GM19452 (cell line): ENCODE measurements at regions not wholly inside any gene's neighbourhood (a gene's known extent, or its start where the extent isn't known, plus 50 kb on each side); places are given as distances from the start of the nearest gene placed in this dataset.

Source experiments
- ATAC-seq: cut with Tn5 transposase; IDR thresholded peaks from one replicate; pipeline ENCODE4 v1.9.1; 2021; ENCODE audit not compliant: unreplicated experiment

DNA sequence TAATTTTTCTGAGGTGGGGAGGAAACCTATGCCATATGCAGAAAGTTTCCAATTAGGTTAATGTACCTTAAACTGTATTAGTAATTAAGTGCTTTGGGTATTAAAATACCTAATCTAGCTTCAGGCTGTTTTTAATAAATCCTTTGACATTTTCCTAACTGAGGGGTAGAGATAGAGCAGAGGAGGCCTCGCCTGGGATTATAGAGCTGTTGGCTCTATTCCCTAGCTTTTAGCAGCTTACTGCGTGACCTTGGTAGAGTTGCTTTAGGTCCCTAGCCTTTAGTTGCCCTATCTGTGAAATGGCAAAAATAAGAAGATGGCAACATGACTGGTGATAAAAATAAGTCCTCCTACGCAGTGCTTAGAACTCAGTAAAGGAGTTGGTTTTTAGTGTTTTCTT lies 621.0 kb downstream of the LMO4 start:
- no peak for ATAC-seq

DNA sequence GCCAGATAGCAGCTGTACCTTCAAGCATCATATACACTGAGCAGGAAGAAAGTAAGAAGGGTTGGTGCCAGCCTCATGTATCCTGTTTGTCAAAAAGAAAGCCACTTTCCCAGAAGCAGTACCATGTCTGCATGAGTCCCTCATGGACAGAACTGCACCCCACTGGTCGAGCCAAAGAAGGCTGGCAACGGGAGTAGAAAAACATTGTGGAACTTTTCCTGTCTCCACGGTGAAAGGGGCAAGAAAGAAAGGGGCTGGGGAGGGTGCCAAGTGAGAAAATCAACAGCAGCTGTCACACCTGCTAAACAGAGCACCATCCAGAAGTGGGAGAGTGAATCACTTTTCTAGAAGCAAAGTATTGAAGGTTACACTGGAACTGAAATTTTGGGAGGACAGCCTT lies 621.7 kb downstream of the LMO4 start:
- ATAC-seq, result no peak

DNA sequence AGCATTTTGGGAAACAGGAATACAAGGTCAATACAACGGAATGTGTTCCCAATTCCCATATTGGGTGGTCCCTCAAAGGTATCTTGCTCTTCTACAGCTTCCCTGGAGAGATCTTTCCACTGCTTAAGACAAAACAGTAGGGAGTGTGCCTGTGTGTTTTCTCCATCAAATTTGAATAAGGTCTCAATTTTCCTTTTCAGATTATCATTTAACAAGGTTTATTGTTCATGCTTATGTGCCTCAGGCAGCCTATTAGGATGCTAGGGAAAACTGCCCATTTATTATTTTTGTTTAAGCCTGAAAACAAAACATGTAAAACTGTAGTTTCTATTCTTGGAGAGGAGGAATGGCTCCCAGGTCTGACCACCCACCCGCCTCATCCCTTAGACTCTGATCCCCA lies 622.7 kb downstream of the LMO4 start:
- no peak for ATAC-seq

DNA sequence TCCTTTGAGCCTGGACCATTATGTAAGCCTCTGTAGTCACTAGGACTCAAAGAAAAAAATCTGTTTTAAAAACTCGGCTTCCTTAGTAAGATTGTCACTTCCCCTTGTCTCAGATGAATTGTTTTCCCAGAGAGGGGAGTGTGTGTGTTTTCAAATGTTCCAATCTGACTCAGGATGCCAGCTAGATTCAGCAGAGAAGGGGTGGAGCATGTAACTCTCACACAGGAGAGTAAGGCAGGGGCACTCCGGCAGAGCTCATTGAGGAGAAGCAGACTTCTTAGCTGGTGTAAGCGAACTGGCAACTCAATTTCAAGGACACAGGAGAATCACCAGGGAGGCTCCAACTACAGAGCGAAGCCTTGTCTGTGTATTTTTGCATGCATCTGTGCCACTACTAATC lies 623.2 kb downstream of the LMO4 start:
- ATAC-seq, result no peak

DNA sequence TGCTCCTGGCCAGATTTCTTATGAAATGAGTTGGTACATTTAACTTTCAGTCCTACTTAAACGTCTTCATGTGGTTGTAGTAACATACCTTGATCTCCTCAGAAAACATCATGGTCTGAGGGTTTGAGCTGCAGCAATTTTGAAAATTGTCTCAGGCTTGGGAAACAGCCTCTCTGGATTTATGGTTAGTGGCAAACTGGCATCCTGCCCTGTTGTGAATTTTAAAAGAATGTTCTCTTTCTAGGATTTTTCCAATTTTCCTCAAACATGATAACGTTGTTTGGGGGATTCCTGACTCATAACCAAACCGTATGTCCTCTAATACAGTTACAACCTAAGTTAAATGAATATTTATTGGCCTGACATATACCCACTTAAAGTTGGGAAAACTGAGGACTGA lies 624.4 kb downstream of the LMO4 start:
- ATAC-seq, result no peak

DNA sequence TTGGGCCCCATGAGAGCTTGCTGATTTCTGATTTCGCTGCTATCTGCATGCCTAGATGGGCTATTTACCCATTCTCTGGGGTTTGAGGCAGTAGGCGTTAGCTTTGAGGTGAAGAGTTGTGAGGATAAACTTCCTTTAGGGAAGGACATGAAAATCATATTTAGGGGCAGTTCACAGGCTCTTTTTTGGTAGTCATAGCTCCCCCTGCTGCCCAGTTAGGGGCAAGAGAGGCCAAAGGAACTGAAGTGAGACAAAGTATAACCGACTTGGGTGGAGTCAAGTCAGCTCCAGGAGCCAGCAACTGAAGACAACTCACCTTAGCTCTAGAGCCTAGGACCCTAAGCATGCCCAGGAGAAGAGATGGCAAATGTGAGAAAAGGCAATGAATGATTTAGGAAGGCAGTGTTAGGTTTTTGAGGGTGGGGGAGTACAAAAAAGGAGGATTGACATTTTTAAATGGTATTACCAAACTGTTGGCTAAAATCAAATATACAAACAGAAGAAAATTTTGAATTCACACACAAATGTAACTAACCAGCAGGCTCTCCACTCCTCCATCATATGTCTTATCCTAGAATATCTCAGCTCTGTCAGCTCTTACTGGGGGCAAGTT lies 625.2 kb downstream of the LMO4 start:
- peak; percentile 78 for ATAC-seq

DNA sequence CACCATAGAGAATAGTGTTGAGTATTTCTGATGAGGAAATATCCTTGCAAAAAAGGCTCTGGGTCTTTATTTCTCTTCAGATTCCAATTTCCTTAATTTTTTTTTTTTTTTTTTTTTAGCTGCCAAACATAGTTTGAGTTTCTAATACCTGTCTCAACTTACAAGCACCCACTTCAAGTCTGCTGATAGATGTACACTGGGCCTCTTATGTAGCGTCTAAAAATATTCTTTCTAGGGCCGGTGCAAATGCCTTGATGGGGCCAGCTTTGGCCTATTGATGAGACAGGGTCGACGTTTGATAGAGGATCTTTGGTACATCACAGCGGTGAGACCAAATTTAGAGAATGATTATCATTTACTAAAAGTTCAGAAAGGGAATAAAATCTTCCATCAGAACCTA lies 626.4 kb downstream of the LMO4 start:
- no peak for ATAC-seq

DNA sequence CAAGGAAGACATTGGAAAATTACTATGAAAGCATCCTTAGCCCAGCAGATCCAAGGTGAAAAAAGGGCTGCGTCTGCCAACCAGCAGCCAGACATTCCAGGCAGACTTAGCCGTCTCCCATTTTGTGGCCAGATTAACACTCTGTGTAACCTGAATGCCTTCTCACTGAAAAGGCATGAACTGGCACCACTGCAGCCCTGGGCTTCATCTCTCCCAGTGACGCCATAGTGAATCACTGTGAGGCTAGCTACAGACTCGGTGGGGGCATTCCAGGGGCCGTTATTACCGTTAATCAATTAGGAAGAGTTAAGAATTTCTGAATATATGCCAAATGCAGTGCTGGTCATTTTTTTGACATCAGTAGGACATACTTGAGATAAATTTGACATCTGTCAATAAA lies 627.4 kb downstream of the LMO4 start:
- no peak for ATAC-seq

DNA sequence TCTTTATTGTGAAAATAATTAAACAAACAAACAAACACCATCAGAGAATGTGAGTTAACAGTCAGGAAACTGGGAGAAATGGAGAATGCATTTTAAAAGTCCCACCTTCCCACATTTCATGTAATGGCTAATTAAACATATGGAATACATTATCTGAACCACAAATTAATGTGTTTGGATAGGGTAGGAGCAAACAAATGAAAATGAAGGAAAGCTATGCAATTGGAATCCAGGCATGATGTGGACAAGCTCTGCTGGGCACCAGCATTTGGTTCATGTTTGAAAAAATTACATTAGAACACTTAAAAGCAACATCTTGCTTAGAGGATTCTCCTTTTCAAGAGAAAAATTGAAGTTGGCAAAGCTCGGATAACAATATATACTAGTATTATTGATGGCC lies 628.1 kb downstream of the LMO4 start:
- no peak for ATAC-seq

DNA sequence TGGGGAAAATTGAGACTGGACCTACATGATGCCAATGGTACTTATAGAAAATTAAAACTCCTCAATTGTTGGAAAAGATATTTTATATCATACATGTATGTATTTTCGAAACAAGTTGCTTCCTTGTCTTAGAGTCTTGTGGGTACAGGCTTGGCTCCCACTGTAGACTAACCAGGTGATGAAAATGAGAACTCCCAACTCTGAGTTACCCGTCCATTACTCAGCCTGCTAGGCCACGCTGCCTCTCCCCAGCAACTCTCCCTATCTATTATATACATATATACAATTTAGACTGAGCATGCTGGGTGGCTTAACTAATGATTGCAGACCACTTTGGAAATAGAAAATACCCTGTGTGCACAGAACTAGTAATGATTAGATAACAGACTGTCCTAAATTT lies 628.7 kb downstream of the LMO4 start:
- ATAC-seq, result no peak

DNA sequence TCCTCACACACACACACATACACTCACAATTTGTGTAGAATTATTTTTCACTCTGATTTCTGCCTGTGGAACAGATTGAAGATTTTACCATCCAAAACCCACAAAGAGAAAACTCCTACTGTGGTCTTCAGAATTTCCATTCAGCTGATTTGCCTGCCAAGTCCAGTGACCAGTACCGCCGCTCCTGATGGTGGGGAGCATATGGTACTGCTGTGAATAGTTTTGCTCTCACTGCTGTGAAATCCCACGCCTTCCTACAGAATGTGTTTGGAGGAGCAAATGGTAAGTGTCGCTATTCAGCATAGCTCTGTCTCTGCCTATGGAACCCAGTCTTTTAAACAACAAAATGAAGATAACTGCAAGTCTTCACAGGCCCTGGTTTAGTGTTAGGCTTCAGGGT lies 629.5 kb downstream of the LMO4 start:
- no peak for ATAC-seq

DNA sequence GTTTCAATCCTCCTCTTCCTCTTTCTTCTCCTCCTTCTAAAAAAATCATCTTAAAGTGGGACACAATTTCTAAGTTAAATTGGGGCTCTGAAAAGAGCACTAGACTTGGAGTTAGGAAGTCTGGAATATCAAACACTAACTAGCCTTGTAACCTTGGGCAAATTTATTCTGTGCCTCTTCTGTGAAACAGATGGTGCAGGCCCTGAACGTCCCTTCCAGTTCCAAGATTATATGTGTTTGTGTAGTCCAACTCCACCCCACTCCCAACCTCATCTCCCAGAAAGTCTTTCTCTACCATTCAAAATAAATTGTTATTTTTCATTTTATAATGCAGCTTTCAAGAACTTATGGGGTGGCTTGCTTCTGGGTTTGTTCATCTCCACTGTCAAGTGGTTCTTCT lies 630.0 kb downstream of the LMO4 start:
- ATAC-seq, result no peak

DNA sequence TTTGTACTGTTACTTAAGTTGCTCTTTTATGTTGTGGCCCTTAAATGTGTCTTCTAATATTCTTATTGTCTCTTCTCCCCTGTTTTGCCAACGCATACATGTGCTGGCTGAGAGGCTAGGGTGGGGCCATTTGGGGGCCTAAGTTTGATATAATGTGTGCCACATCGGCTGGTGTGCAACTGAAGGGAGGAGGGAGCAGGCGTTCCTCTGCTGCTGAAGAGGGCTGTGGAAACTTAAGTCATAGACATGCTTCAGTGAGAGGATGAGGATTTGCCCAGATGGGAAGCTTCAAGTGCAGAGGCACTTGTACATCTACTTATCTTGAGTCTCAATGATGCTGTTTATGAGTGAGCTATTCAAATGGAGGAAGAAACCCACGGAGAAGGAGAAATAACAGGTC lies 630.6 kb downstream of the LMO4 start:
- ATAC-seq, result no peak

DNA sequence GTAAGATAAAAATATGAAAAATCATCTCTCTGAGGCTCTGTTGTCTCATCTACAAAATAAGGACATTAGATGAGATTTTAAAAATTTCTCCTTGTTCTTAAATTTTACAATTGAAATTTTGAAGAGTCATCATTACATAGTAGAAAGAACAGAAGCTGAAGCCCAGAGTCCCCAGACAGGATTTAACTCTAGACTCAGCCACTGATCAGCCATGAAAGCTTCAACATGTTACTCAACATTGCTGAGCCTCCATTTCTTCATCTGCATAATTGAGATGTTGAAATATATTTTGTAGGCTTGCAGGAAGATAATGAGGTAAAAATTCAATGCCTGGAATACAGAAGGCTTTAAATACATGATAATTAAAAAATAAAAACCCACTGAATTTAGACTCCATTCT lies 633.3 kb downstream of the LMO4 start:
- ATAC-seq, result no peak

DNA sequence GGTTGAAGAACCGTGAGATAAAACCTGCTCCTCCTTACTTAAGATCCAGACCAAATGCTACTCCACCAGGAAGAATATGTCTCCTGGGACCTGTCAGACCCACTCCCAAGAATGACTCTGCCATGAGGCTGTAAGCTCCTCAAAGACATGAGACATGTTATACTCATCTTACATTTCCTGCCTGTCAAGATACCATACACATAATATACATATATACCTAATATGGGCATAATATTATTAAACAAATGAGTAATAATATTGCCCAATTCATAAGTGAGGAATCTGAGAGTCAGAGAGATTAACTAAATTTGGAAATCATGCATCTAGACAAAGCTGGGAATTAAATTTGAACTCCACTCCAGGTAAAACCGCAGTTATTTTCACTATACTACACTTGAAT lies 634.9 kb downstream of the LMO4 start:
- ATAC-seq, result no peak

DNA sequence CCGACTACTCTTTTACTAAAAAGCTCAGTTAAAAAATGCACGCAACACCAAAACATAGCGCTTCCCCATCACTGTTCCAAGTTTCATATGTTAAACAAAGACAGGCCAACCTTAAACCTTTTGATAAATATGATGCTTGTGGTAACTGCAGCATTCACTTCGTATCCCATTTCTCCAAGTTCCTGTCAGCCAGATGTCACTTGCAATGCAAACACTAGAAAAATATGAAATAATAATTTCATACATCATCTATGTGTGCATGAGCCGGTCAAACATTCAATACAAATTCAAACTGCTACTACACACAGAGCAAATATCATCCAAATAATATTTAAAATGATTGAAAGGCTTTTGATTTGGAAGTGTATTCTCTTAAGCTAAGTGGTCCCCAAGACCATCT lies 636.5 kb downstream of the LMO4 start:
- no peak for ATAC-seq

DNA sequence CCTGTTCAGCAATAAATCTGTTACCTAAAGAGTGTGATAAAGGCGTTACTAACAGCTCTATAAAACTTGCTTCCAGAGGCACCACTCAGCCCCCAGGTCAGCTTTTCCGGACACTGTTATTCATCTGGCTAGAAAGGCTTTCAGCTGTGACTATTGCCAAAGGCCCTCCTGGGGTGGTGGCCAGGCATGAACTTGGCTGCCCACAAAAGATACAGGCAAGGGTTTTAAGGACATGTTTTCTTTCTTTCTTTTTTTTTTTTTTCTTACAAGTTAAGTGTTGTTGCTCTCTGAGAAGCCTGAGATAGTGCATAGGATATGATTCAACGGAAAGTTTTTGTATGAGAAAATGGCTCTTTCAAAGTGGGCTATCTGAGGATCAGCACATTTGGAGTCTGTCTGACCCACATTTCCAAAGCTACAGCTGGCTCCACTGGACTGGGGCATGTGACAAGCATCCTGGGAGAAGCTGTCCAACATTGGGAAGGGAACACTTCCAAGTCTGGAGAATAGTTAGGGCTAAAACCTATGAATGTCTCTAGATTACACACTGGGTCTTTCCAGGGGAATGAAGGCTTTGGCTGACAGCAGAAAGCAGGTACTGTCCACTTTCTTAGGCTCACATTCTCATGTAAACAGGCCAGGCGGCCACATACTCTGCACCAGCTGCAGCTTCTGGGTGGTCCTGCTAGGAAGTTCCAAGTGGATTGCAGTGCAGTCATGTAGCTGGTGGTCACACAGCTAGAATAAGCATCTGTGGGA lies 639.7 kb downstream of the LMO4 start:
- no peak for ATAC-seq

DNA sequence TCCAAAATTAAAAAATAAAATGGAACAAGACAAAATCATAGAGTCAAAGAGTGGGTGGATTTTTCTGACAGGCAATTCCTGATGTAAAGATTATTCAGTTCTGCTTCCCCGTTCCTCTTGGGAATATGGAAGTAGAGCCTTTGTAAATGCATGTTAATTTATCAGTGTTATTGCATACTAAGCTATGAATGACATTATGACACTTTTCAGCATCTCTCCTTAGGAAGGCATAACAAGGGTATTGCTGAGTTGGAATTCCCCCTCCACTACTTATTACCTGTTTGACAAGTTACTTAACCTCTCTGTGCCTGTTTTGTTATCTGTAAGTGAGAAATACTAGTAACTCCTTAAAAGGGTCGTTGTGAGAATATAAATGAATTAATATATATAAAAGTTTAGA lies 640.4 kb downstream of the LMO4 start:
- ATAC-seq, result no peak

DNA sequence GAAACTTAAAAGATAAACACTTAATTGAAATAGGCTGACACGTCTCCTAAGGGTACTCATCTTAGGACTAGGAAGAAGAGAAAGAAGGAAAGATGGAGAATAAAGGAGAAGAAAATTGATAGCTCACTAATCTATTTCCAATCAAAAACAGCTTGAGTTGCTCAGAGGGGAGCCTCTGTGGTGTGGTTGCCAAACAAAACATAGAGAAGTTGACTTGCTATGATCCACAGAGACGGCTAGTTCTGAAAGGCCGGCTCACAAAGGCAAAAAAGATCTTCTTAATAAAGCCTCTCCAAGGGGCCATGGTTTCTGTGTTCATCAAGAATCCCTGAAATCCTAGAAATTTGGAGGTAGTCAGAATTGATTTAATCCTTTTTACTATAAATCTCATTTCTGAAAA lies 644.1 kb downstream of the LMO4 start:
- ATAC-seq, result no peak

DNA sequence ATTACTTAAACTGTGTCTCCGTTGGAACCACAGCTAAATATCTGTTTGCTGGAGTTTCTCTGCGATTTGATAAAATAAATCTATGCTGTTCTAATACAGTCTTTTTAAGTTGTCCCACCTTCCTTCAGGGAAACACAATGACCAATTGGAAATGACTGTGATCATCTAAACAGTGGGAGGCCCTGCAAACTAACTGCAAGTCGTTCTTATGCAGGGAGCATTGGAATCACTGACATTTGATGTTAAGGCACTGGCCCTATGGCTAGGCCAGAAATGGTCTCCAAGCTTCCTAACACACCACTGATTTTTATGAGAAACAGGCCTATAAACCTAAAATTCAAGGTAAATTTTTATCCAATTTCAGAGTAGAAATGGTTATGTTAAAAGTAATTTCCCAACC lies 645.2 kb downstream of the LMO4 start:
- ATAC-seq, result no peak

DNA sequence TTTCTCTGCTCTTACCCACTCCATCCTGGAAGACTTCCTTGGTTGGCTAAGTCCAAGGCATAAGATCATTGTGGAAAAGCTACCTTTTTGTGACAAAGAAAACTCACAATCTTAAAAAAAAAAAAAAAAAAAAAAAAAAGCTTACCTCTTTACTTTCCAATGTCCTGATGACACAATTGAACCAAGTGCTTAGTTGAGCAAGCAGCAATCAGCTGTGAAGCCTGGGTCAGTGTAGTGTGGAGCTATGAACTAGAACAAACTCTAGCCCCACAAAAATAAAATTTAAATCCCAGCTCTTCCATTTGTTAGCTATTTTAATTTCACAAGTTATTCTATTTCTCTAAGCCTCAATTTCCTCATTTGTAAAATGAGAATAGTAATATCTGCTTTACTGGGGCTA lies 647.6 kb downstream of the LMO4 start:
- ATAC-seq, result no peak

DNA sequence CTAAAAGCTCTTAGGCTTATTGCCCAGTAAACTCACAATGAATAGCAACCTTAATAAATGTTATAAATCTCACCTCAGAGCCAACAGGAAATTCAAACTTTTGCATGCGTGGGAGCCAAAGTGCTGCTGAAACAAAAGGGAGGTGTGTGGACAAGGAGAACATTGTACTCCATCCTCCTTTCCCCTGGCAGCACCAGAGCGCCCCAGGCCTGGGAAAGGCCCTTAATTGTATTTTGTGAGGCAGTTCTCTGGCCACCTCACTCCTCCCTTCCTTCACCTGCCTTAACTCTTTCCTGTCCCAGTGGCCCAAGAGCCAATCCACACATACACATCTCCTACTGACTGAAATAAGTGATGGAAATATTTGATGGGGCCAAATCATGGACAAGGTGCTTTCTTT lies 648.5 kb downstream of the LMO4 start:
- ATAC-seq, result no peak

DNA sequence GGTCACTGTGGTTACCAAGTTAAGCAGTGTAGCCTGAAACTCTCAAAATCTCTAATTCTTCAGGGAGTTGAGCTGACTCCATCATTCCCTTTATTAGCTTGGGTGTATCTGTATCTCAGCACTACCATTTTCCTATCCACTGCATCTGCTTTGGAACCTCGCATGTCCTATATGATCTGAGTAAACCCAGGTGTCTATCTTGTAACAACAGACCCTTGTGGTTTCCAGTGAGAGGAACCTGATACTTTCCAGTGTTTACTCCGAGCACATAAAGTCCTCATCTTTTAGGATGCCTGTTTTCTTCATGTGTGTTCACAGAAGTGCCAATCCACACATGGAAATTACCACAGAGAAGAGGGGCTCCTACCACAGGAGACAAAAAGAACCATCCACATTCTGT lies 650.4 kb downstream of the LMO4 start:
- ATAC-seq, result no peak
